MM.1S (cell line): ENCODE measurements at regions not wholly inside any gene's neighbourhood (a gene's known extent, or its start where the extent isn't known, plus 50 kb on each side); places are given as distances from the start of the nearest gene placed in this dataset.

ENCODE experiments used
- DNase-seq: peaks from one replicate; pipeline ENCODE4 v3.0.0-alpha.2; 2015
- H2AFZ ChIP-seq: fragments of 300-600 bp; sonication (generic); 2 replicates; pipeline ENCODE4 v1.6.0; 2016; ENCODE audit warnings: antibody characterized with exemption, low read length
- H3F3A ChIP-seq: fragments of 300-600 bp; sonication (generic); 2 replicates; pipeline ENCODE4 v1.6.1; 2016; ENCODE audit warnings: mild to moderate bottlenecking, antibody characterized with exemption, low read length, moderate library complexity, mixed read lengths; ENCODE audit not compliant: insufficient read depth
- H3K27ac ChIP-seq: fragments of 300-600 bp; sonication (generic); 2 replicates; pipeline ENCODE4 v1.5.1; 2016; ENCODE audit warnings: mild to moderate bottlenecking, low read length
- H3K27me3 ChIP-seq: fragments of 300-600 bp; sonication (generic); replicated peaks from 2 replicates; pipeline ENCODE4 v1.6.0; 2016; ENCODE audit warnings: low read length; ENCODE audit not compliant: insufficient read depth
- H3K36me3 ChIP-seq: fragments of 300-600 bp; sonication (generic); replicated peaks from 2 replicates; pipeline ENCODE4 v1.6.1; 2016; ENCODE audit warnings: mild to moderate bottlenecking, low read length, mixed read lengths; ENCODE audit not compliant: insufficient read depth
- H3K4me1 ChIP-seq: fragments of 300-600 bp; sonication (generic); 2 replicates; pipeline ENCODE4 v1.6.1; 2016; ENCODE audit warnings: low read length, mixed read lengths
- H3K4me2 ChIP-seq: fragments of 300-600 bp; sonication (generic); 2 replicates; pipeline ENCODE4 v1.6.0; 2016; ENCODE audit warnings: low read depth, low read length
- H3K4me3 ChIP-seq: fragments of 300-600 bp; sonication (generic); 2 replicates; pipeline ENCODE4 v1.5.1; 2016; ENCODE audit warnings: low read length, mixed read lengths
- H3K79me2 ChIP-seq: fragments of 300-600 bp; sonication (generic); 2 replicates; pipeline ENCODE4 v1.6.1; 2016; ENCODE audit warnings: mixed run types, low read length, mixed read lengths
- H3K9ac ChIP-seq: fragments of 300-600 bp; sonication (generic); 2 replicates; pipeline ENCODE4 v1.6.1; 2016; ENCODE audit warnings: low read length, mixed read lengths
- H3K9me2 ChIP-seq: fragments of 300-600 bp; sonication (generic); replicated peaks from 2 replicates; pipeline ENCODE4 v1.6.1; 2016; ENCODE audit warnings: mild to moderate bottlenecking, low read length, mixed read lengths; ENCODE audit not compliant: insufficient read depth
- H3K9me3 ChIP-seq: fragments of 300-600 bp; sonication (generic); replicated peaks from 2 replicates; pipeline ENCODE4 v1.6.1; 2016; ENCODE audit warnings: mild to moderate bottlenecking, low read length, mixed read lengths; ENCODE audit not compliant: insufficient read depth
- H4K20me1 ChIP-seq: fragments of 300-600 bp; sonication (generic); 2 replicates; pipeline ENCODE4 v1.6.1; 2016; ENCODE audit warnings: mild to moderate bottlenecking, low read length, moderate library complexity, mixed read lengths; ENCODE audit not compliant: insufficient read depth
- CTCF ChIP-seq: fragments of 300-600 bp; sonication (generic); IDR thresholded peaks from 2 replicates; pipeline ENCODE4 v1.5.1; 2016; ENCODE audit warnings: antibody characterized with exemption, low read length, mixed read lengths
- EZH2 ChIP-seq: fragments of 300-600 bp; sonication (generic); optimal IDR thresholded peaks from 2 replicates; pipeline ENCODE3; 2017; ENCODE audit warnings: low read depth, mild to moderate bottlenecking, antibody characterized with exemption, low read length, mixed read lengths
- EZH2phosphoT487 ChIP-seq: fragments of 300-600 bp; sonication (generic); IDR thresholded peaks from 2 replicates; pipeline ENCODE4 v1.6.1; 2018; ENCODE audit warnings: antibody characterized with exemption, low read length

DNA sequence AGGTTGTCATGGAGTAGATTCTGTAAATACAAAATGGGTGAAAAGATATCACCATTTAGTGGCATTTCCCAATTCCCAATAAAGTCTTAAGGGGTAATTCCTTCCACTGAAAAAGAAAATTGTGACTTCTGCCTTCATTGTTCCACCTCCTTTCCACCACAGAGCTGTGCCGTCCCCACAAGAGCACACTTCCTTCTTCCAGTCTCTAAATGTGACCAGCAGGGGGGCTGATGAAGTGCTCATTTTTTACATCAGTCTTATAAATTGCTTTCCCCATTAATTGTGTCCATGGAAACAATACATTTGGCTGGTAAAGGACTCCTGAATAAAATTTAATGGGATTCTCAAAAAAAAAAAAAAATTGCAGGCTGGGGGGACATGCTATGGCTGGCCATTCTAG is 260.8 kb upstream of the PSMD7 start:
- Histone ChIP-seq H3K9me3 (no peaks in the 10 kb centered on the region), H3K4me3 (no peak overlapping the region), H3K4me1 (no peaks in the 10 kb centered on the region), H3K9ac (no peak overlapping the region), H4K20me1 (no peaks in the 10 kb centered on the region), H3F3A (no peaks in the 10 kb centered on the region), H3K79me2 (no peaks in the 10 kb centered on the region), H3K27me3 (no peaks in the 10 kb centered on the region), H3K27ac (no peak overlapping the region), H3K36me3 (no peaks in the 10 kb centered on the region), H3K9me2 (no peaks in the 10 kb centered on the region), H2AFZ (no peak overlapping the region), H3K4me2 (no peak overlapping the region)
- DNase-seq, result no peak
- TF ChIP-seq EZH2phosphoT487 (no peak), CTCF (no peak), EZH2 (no peak)

DNA sequence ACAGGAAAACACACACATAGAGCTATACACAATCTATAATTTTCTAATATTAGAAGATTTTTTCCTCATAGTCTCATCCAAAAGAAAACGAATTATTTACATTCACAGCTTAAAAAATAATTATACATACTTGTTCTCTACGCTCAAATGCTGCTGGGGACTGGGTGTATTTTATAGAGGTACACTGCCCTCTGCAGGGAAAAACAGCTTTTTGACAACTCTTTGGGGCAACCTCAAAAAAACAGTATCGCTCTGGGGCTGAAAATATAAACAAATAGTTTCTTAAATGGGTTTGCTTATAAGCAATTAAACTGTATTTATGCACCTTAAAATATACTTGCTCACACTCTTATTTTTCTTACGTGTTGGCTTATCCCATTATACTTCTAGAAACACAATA is 261.8 kb upstream of the PSMD7 start:
- Histone ChIP-seq H2AFZ (no peak overlapping the region), H3K4me3 (no peak overlapping the region), H3K9me2 (no peaks in the 10 kb centered on the region), H3K27me3 (no peaks in the 10 kb centered on the region), H3K4me2 (no peak overlapping the region), H3K9me3 (no peaks in the 10 kb centered on the region), H3K79me2 (no peaks in the 10 kb centered on the region), H3K4me1 (no peaks in the 10 kb centered on the region), H3K9ac (no peak overlapping the region), H3F3A (no peaks in the 10 kb centered on the region), H3K27ac (no peak overlapping the region), H4K20me1 (no peaks in the 10 kb centered on the region), H3K36me3 (no peaks in the 10 kb centered on the region)
- TF ChIP-seq EZH2phosphoT487 (no peak), CTCF (no peak), EZH2 (no peak)
- DNase-seq, result no peak

- H3K9ac ChIP-seq, result no peak overlapping the region
- H3K36me3 ChIP-seq, result no peaks in the 10 kb centered on the region
- H3K79me2 ChIP-seq, result no peaks in the 10 kb centered on the region
- no peaks in the 10 kb centered on the region for H3K4me1 ChIP-seq
- H2AFZ ChIP-seq, result no peak overlapping the region
- H4K20me1 ChIP-seq, result no peaks in the 10 kb centered on the region
- H3K9me2 ChIP-seq, result no peaks in the 10 kb centered on the region
- H3K9me3 ChIP-seq, result no peaks in the 10 kb centered on the region
- H3F3A ChIP-seq, result no peaks in the 10 kb centered on the region
- DNase-seq, result no peak
- TF ChIP-seq EZH2phosphoT487 (no peak), EZH2 (no peak), CTCF (no peak)
- H3K27me3 ChIP-seq, result no peaks in the 10 kb centered on the region
- H3K4me2 ChIP-seq, result no peak overlapping the region
- no peak overlapping the region for H3K4me3 ChIP-seq
- no peak overlapping the region for H3K27ac ChIP-seq
These were observed 262.4 kb upstream of the PSMD7 start for GRCh38 chr16:74034200-74034599.
